MG63 (cell line): ENCODE measurements at regions not wholly inside any gene's neighbourhood (a gene's known extent, or its start where the extent isn't known, plus 50 kb on each side); places are given as distances from the start of the nearest gene placed in this dataset.

ENCODE experiments used
- DNase-seq: peaks from one replicate; pipeline ENCODE4 v3.0.0-alpha.2; 2020
- H3K27me3 ChIP-seq: fragments of 250-450 bp; sonication (Bioruptor Pico); 2 replicates; pipeline ENCODE4 v1.5.1; 2020; ENCODE audit warnings: mild to moderate bottlenecking, moderate library complexity
- H3K36me3 ChIP-seq: fragments of 250-450 bp; sonication (Bioruptor Pico); 2 replicates; pipeline ENCODE4 v1.5.1; 2020; ENCODE audit warnings: mild to moderate bottlenecking, moderate library complexity
- H3K4me3 ChIP-seq: fragments of 250-450 bp; sonication (Bioruptor Pico); 2 replicates; pipeline ENCODE4 v1.5.1; 2020; ENCODE audit warnings: mild to moderate bottlenecking, moderate library complexity
- H3K9me3 ChIP-seq: fragments of 250-450 bp; sonication (Bioruptor Pico); 2 replicates; pipeline ENCODE4 v1.5.1; 2020; ENCODE audit warnings: mild to moderate bottlenecking, moderate library complexity

GRCh38 chr6:114404339-114404955 is 61.6 kb upstream of the HS3ST5 start:
- Histone ChIP-seq H3K9me3 (no peaks in the 10 kb centered on the region), H3K4me3 (no peak overlapping the region), H3K36me3 (no peaks in the 10 kb centered on the region), H3K27me3 (no peaks in the 10 kb centered on the region; the same call in 1 of the 2 replicates)
- no peak for DNase-seq

GRCh38 chr6:114403858-114404257 is 61.0 kb upstream of the HS3ST5 start:
- Histone ChIP-seq H3K9me3 (no peaks in the 10 kb centered on the region), H3K27me3 (no peaks in the 10 kb centered on the region; the same call in 1 of the 2 replicates), H3K36me3 (no peaks in the 10 kb centered on the region), H3K4me3 (no peak overlapping the region)
- DNase-seq, result no peak

GRCh38 chr6:114398481-114398880 is 55.7 kb upstream of the HS3ST5 start:
- Histone ChIP-seq H3K9me3 (no peaks in the 10 kb centered on the region), H3K27me3 (no peaks in the 10 kb centered on the region; the same call in 1 of the 2 replicates), H3K4me3 (no peak overlapping the region), H3K36me3 (no peaks in the 10 kb centered on the region)
- no peak for DNase-seq
